DND-41 (cell line): ENCODE measurements at regions not wholly inside any gene's neighbourhood (a gene's known extent, or its start where the extent isn't known, plus 50 kb on each side); places are given as distances from the start of the nearest gene placed in this dataset.
A peak's percentile ranks its signal among the peaks of the same experiment; 100 is the strongest.
"Not testable (repeated sequence)": the region's sequence is repeated elsewhere in the genome, so short reads cannot be mapped to it uniquely, and the experiment has no call there.

Experiments used
- ATAC-seq: fragments of 200-7000 bp; cut with Tn5 transposase; 3 replicates; pipeline ENCODE4 v1.9.1; 2021; ENCODE audit warnings: low read depth; ENCODE audit not compliant: insufficient read depth
- DNase-seq: peaks from one replicate; pipeline ENCODE4 v3.0.0-alpha.2; 2020
- H2AFZ ChIP-seq: 2 replicates; pipeline ENCODE4 v1.6.0; 2012; ENCODE audit warnings: low read depth, low read length
- H3K27ac ChIP-seq: 2 replicates; pipeline ENCODE4 v1.5.1; 2012; ENCODE audit warnings: low read length, inconsistent platforms
- H3K27me3 ChIP-seq: fragments of 200-600 bp; sonication (generic); 2 replicates; pipeline ENCODE4 v1.6.0; 2012; ENCODE audit warnings: low read length, mild to moderate bottlenecking, inconsistent platforms; ENCODE audit not compliant: insufficient read depth, poor library complexity
- H3K36me3 ChIP-seq: 2 replicates; pipeline ENCODE4 v1.5.1; 2012; ENCODE audit warnings: low read length, inconsistent platforms; ENCODE audit not compliant: insufficient read depth
- H3K4me1 ChIP-seq: 2 replicates; pipeline ENCODE4 v1.5.1; 2012; ENCODE audit warnings: mild to moderate bottlenecking, low read length; ENCODE audit not compliant: insufficient read depth
- H3K4me2 ChIP-seq: 2 replicates; pipeline ENCODE4 v1.6.0; 2012; ENCODE audit warnings: mild to moderate bottlenecking, moderate library complexity, low read length, inconsistent platforms; ENCODE audit not compliant: insufficient read depth
- H3K4me3 ChIP-seq, 2 experiments: fragments of 200-600 bp in 1 of 2; shearing (Covaris generic) in 1 of 2; 2 replicates each; pipeline ENCODE4 v1.5.1; 2012 to 2016; ENCODE audit warnings: inconsistent platforms in 2 of 2, low read length in 2 of 2, mild to moderate bottlenecking in 2 of 2, low read depth in 1 of 2, moderate library complexity in 1 of 2
- H3K79me2 ChIP-seq: 2 replicates; pipeline ENCODE4 v1.6.0; 2012; ENCODE audit warnings: low read length, inconsistent platforms; ENCODE audit not compliant: insufficient read depth
- H3K9ac ChIP-seq: 2 replicates; pipeline ENCODE4 v1.6.0; 2012; ENCODE audit warnings: low read depth, mild to moderate bottlenecking, inconsistent platforms, low read length, moderate library complexity
- H3K9me3 ChIP-seq: 2 replicates; pipeline ENCODE4 v1.5.1; 2012; ENCODE audit warnings: low read length, moderate library complexity, mild to moderate bottlenecking, inconsistent platforms; ENCODE audit not compliant: insufficient read depth, severe bottlenecking
- H4K20me1 ChIP-seq: 2 replicates; pipeline ENCODE4 v1.6.0; 2012; ENCODE audit warnings: low read length; ENCODE audit not compliant: insufficient read depth
- CTCF ChIP-seq: IDR thresholded peaks from 2 replicates; pipeline ENCODE4 v1.5.1; 2012; ENCODE audit warnings: borderline replicate concordance, low read length, moderate library complexity, mild to moderate bottlenecking; ENCODE audit not compliant: poor library complexity, severe bottlenecking; ENCODE audit errors: extremely low read depth
- EZH2 ChIP-seq: IDR thresholded peaks from 3 replicates; pipeline ENCODE4 v1.6.1; 2012; ENCODE audit warnings: borderline replicate concordance, low read depth, mild to moderate bottlenecking, moderate library complexity, low read length, inconsistent platforms; ENCODE audit not compliant: severe bottlenecking

GRCh38 chr6:80501636-80502035 lies 395.2 kb downstream of the BCKDHB start:
- no peak for ATAC-seq
- no peak for DNase-seq
- H3K4me2 ChIP-seq = no peak overlapping the region

GRCh38 chr6:80497696-80498486 lies 391.4 kb downstream of the BCKDHB start:
- H3K27ac ChIP-seq, H3K4me3 ChIP-seq, DNase-seq, H4K20me1 ChIP-seq, H3K27me3 ChIP-seq, H3K9me3 ChIP-seq, H3K4me1 ChIP-seq, ATAC-seq, H2AFZ ChIP-seq, H3K79me2 ChIP-seq, H3K36me3 ChIP-seq, H3K9ac ChIP-seq, H3K4me2 ChIP-seq: not testable (repeated sequence)

More at GRCh38 chr6:80501636-80502035, 395.2 kb downstream of the BCKDHB start:
- Histone ChIP-seq H3K27me3 (no peaks in the 10 kb centered on the region), H3K4me3 (no peak overlapping the region), H3K9ac (no peak overlapping the region), H3K4me1 (no peaks in the 10 kb centered on the region), H3K36me3 (no peaks in the 10 kb centered on the region), H3K27ac (no peak overlapping the region), H3K9me3 (no peaks in the 10 kb centered on the region), H2AFZ (no peak overlapping the region), H3K79me2 (no peaks in the 10 kb centered on the region), H4K20me1 (no peaks in the 10 kb centered on the region)
- TF ChIP-seq CTCF (no peak), EZH2 (no peak)

- no peak overlapping the region for H3K27ac ChIP-seq
- H3K4me1 ChIP-seq = no peaks in the 10 kb centered on the region
- TF ChIP-seq EZH2 (no peak), CTCF (no peak)
- no peak overlapping the region for H3K4me3 ChIP-seq
- no peaks in the 10 kb centered on the region for H3K9me3 ChIP-seq
- no peaks in the 10 kb centered on the region for H4K20me1 ChIP-seq
- H3K27me3 ChIP-seq = no peaks in the 10 kb centered on the region
- H2AFZ ChIP-seq = no peak overlapping the region
- H3K9ac ChIP-seq = no peak overlapping the region
- DNase-seq = peak; percentile 9
- no peaks in the 10 kb centered on the region for H3K79me2 ChIP-seq
- no peaks in the 10 kb centered on the region for H3K36me3 ChIP-seq
- peak; percentile 71; the same call in 2 of the 3 replicates for ATAC-seq
- no peak overlapping the region for H3K4me2 ChIP-seq
Observed at GRCh38 chr6:80489911-80490635, 383.6 kb downstream of the BCKDHB start.

- Histone ChIP-seq H4K20me1 (no peaks in the 10 kb centered on the region), H3K9me3 (no peaks in the 10 kb centered on the region), H3K9ac (no peak overlapping the region), H3K27me3 (no peaks in the 10 kb centered on the region), H2AFZ (no peak overlapping the region), H3K36me3 (no peaks in the 10 kb centered on the region), H3K79me2 (no peaks in the 10 kb centered on the region), H3K4me3 (no peak overlapping the region), H3K4me2 (no peak overlapping the region), H3K4me1 (no peaks in the 10 kb centered on the region), H3K27ac (no peak overlapping the region)
- DNase-seq = no peak
- no peak for ATAC-seq
- TF ChIP-seq CTCF = no peak
- no peak for TF ChIP-seq EZH2
Observed at GRCh38 chr6:80488190-80488589, 381.7 kb downstream of the BCKDHB start.

- H3K4me2 ChIP-seq, H3K4me3 ChIP-seq, DNase-seq, H2AFZ ChIP-seq, H3K9ac ChIP-seq, H3K27ac ChIP-seq, H3K9me3 ChIP-seq, ATAC-seq, H4K20me1 ChIP-seq, H3K4me1 ChIP-seq, H3K36me3 ChIP-seq, H3K27me3 ChIP-seq, H3K79me2 ChIP-seq: not testable (repeated sequence)
Observed at GRCh38 chr6:80485494-80485893, 379.0 kb downstream of the BCKDHB start.
